CD4-positive, alpha-beta T cell treated with Interleukin-6 at 100 ng/mL for 8 hours (primary cell): ENCODE measurements at regions not wholly inside any gene's neighbourhood (a gene's known extent, or its start where the extent isn't known, plus 50 kb on each side); places are given as distances from the start of the nearest gene placed in this dataset.

ENCODE experiments used
- DNase-seq: peaks from one replicate; pipeline ENCODE4 v3.0.0-alpha.2; 2020; ENCODE audit warnings: mixed read lengths, low spot score

- no peak for DNase-seq
These were observed 992.0 kb upstream of the ZEB2 start for GRCh38 chr2:145511946-145512345.

- DNase-seq = no peak
These were observed 983.6 kb upstream of the ZEB2 start for GRCh38 chr2:145503511-145503910.

- DNase-seq = no peak
These were observed 982.0 kb upstream of the ZEB2 start for GRCh38 chr2:145501920-145502319.

- DNase-seq = no peak
These were observed 975.7 kb upstream of the ZEB2 start for GRCh38 chr2:145495590-145495989.

GRCh38 chr2:145494441-145494840 lies 974.5 kb upstream of the ZEB2 start:
- no peak for DNase-seq

- no peak for DNase-seq
These were observed 968.7 kb upstream of the ZEB2 start for GRCh38 chr2:145488571-145488970.

GRCh38 chr2:145484448-145485097 lies 964.7 kb upstream of the ZEB2 start:
- DNase-seq = no peak

- no peak for DNase-seq
These were observed 963.9 kb upstream of the ZEB2 start for GRCh38 chr2:145483854-145484253.

- DNase-seq = no peak
These were observed 961.5 kb upstream of the ZEB2 start for GRCh38 chr2:145481334-145481922.

GRCh38 chr2:145464866-145465265 lies 944.9 kb upstream of the ZEB2 start:
- no peak for DNase-seq

GRCh38 chr2:145460112-145460511 lies 940.2 kb upstream of the ZEB2 start:
- no peak for DNase-seq

- no peak for DNase-seq
These were observed 911.4 kb upstream of the ZEB2 start for GRCh38 chr2:145431181-145431951.

GRCh38 chr2:145423809-145424208 lies 903.9 kb upstream of the ZEB2 start:
- DNase-seq = no peak

- no peak for DNase-seq
These were observed 902.7 kb upstream of the ZEB2 start for GRCh38 chr2:145422576-145422975.

GRCh38 chr2:145421841-145422240 lies 901.9 kb upstream of the ZEB2 start:
- no peak for DNase-seq

- no peak for DNase-seq
These were observed 896.7 kb upstream of the ZEB2 start for GRCh38 chr2:145416640-145417039.

- no peak for DNase-seq
These were observed 895.2 kb upstream of the ZEB2 start for GRCh38 chr2:145415151-145415550.

- DNase-seq = no peak
These were observed 893.5 kb upstream of the ZEB2 start for GRCh38 chr2:145413261-145414030.

- no peak for DNase-seq
These were observed 892.2 kb upstream of the ZEB2 start for GRCh38 chr2:145412155-145412554.

GRCh38 chr2:145411493-145411892 lies 891.6 kb upstream of the ZEB2 start:
- no peak for DNase-seq

GRCh38 chr2:145410086-145410485 lies 890.2 kb upstream of the ZEB2 start:
- DNase-seq = no peak

- no peak for DNase-seq
These were observed 889.1 kb upstream of the ZEB2 start for GRCh38 chr2:145408980-145409379.

- no peak for DNase-seq
These were observed 884.8 kb upstream of the ZEB2 start for GRCh38 chr2:145404690-145405089.
